Lower leg skin (tissue), 3 donors: ENCODE measurements at regions not wholly inside any gene's neighbourhood (a gene's known extent, or its start where the extent isn't known, plus 50 kb on each side); places are given as distances from the start of the nearest gene placed in this dataset.

Experiments
- POLR2A ChIP-seq, 2 donors: fragments of 450-650 bp; IDR thresholded peaks; one replicate each; pipeline ENCODE4 v1.6.1; 2016 to 2017; ENCODE audit warnings: antibody characterized with exemption in 2 of 2, mild to moderate bottlenecking in 1 of 2, moderate library complexity in 1 of 2
- TF ChIP-seq, protein P1 (sequence below), 3 donors: fragments of 450-650 bp; IDR thresholded peaks; one replicate each; pipeline ENCODE4 v1.5.1; 2016; ENCODE audit warnings: antibody characterized with exemption in 3 of 3, mild to moderate bottlenecking in 3 of 3, moderate library complexity in 2 of 3

DNA sequence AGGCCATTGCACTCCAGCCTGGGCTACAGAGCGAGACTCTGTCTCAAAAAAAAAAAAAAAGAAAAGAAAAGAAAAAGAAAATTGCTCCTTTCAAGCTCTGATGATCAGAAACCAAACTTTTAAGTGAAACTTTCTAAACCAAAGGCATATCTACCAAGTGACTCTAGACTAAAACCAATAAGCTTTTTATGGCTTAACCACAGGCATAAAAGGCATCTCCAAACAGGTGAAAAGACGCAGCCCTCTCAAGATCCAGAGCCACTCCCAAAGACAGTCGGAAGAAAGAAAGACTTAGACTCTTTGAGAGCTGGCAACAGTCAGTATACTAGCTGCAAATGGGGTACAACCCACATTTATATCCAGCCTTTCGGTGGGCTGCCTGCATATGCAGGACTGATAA is 117.1 kb upstream of the AP1S2 start:
- TF ChIP-seq, protein P1, sequence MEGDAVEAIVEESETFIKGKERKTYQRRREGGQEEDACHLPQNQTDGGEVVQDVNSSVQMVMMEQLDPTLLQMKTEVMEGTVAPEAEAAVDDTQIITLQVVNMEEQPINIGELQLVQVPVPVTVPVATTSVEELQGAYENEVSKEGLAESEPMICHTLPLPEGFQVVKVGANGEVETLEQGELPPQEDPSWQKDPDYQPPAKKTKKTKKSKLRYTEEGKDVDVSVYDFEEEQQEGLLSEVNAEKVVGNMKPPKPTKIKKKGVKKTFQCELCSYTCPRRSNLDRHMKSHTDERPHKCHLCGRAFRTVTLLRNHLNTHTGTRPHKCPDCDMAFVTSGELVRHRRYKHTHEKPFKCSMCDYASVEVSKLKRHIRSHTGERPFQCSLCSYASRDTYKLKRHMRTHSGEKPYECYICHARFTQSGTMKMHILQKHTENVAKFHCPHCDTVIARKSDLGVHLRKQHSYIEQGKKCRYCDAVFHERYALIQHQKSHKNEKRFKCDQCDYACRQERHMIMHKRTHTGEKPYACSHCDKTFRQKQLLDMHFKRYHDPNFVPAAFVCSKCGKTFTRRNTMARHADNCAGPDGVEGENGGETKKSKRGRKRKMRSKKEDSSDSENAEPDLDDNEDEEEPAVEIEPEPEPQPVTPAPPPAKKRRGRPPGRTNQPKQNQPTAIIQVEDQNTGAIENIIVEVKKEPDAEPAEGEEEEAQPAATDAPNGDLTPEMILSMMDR (IDR thresholded peaks at IDR 0.05): no peak
- TF ChIP-seq POLR2A (IDR thresholded peaks at IDR 0.05): no peak
